Right lobe of liver (tissue), 4 donors: ENCODE measurements at regions not wholly inside any gene's neighbourhood (a gene's known extent, or its start where the extent isn't known, plus 50 kb on each side); places are given as distances from the start of the nearest gene placed in this dataset.

Experiments used
- CTCF ChIP-seq, 4 donors: fragments of 200-600 bp in 3 of 4; fragments of 450-650 bp in 1 of 4; IDR thresholded peaks; one replicate each; pipeline versions ENCODE4 v1.5.1 to v1.8.0; 2016 to 2022; ENCODE audit warnings: antibody characterized with exemption in 4 of 4, mild to moderate bottlenecking in 2 of 4
- POLR2A ChIP-seq: fragments of 450-650 bp; IDR thresholded peaks from one replicate; pipeline ENCODE4 v1.6.1; 2017; ENCODE audit warnings: antibody characterized with exemption, mild to moderate bottlenecking
- donor health status: DM: no; HTN: no; CAD: no.
- donor health status: DM: no; HTN: no; CAD: no.
- donor health status: DM: no; HTN: yes; CAD: no.

GRCh38 chr11:56808326-56808725, 59.8 kb upstream of the OR9G4 start:
- no peak for TF ChIP-seq CTCF (IDR thresholded peaks at IDR 0.05)
- TF ChIP-seq POLR2A: no peak
